ENCODE measurements at regions not wholly inside any gene's neighbourhood (a gene's known extent, or its start where the extent isn't known, plus 50 kb on each side); places are given as distances from the start of the nearest gene placed in this dataset.

DNA sequence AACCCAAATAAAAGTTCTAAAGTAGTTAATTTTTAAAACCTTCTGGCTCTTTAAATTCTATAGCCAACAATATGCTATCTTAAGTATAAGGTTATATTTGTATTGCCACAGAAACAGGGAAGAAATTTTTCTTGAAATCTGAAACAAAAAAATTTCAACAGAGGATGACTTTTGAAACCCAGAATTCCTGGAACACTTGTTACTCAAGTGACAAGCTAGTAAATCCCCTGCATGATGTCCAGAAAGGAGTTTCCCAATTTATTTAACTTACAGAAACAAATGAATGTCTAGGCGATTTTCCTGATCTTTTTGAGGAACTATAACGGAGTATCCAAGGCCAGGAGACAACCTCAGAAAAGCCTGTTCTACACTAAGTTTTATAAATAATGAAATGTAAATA, 69.6 kb downstream of the SLC41A2 start:
- no peak overlapping the region for H2AFZ ChIP-seq (ENCODE audit: low read length)
- H3K56ac ChIP-seq (replicated peaks; ENCODE audit: insufficient read length, low read depth, low read length) = no peak overlapping the region
- H4K5ac ChIP-seq (ENCODE audit: insufficient read length, low read depth, low read length) = no peak overlapping the region
- H3K9ac ChIP-seq (replicated peaks in 1 of 4; ENCODE audit: extremely low read depth in 1 of 4, low read depth in 3 of 4, low read length in 3 of 4) = no peak overlapping the region
- H2BK12ac ChIP-seq (ENCODE audit: low read depth, low read length) = no peak overlapping the region
- no peaks in the 10 kb centered on the region for H4K20me1 ChIP-seq (replicated peaks in 1 of 2; ENCODE audit: control insufficient read depth in 1 of 2, insufficient read depth in 2 of 2, low read length in 2 of 2)
- ChIA-PET POLR2A (ENCODE audit: partially characterized antibody) (no interaction called here), CTCF (ENCODE audit: partially characterized antibody) (interaction anchor here (1.0 kb wide), 1 partner anchor 47 kb away, joined by 3 read pairs; no protein-coding TSS in a partner anchor)
- H3K4me1 ChIP-seq (replicated peaks in 1 of 4; ENCODE audit: control insufficient read depth in 3 of 4, insufficient read depth in 4 of 4, low read length in 3 of 4) = no peaks in the 10 kb centered on the region
- WGBS, 2 experiments (ENCODE audit: extremely low coverage in 1 of 2, insufficient coverage in 1 of 2, insufficient read length in 1 of 2, insufficient replicate concordance in 2 of 2, low coverage in 1 of 2, low lambda C conversion rate in 2 of 2, missing lambda C conversion rate in 1 of 2) = 86% methylated on average over 2 of the region's 2 CpGs; no CpG with 5 or more reads in 1 of the 2 experiments
- H3K36me3 ChIP-seq (ENCODE audit: control insufficient read depth in 2 of 4, insufficient read depth in 4 of 4, low read length in 3 of 4) = no peaks in the 10 kb centered on the region
- no peak for FAIRE-seq
- no peak overlapping the region for H4K91ac ChIP-seq (replicated peaks; ENCODE audit: insufficient read length, low read length)
- no peak overlapping the region for H4K8ac ChIP-seq (ENCODE audit: extremely low read depth, insufficient read depth, low read length)
- H3K4ac ChIP-seq (replicated peaks; ENCODE audit: insufficient read length, low read depth, low read length) = no peak overlapping the region
- H2BK5ac ChIP-seq (ENCODE audit: low read depth, low read length) = no peak overlapping the region
- H3K27ac ChIP-seq (ENCODE audit: low read depth, low read length) = no peak overlapping the region
- H2BK20ac ChIP-seq (ENCODE audit: low read length) = no peak overlapping the region
- H3K14ac ChIP-seq (ENCODE audit: insufficient read length) = no peak overlapping the region
- no peak overlapping the region for H2BK15ac ChIP-seq (ENCODE audit: low read length)
- no peak overlapping the region for H3K18ac ChIP-seq (ENCODE audit: extremely low read depth, low read length)
- H2AK5ac ChIP-seq (ENCODE audit: low read depth, low read length) = no peak overlapping the region
- no peak overlapping the region for H3K23ac ChIP-seq (ENCODE audit: insufficient read length)
- TF ChIP-seq GTF2F1 (IDR thresholded peaks at IDR 0.05; ENCODE audit: borderline replicate concordance, low read depth, low read length) = no peak
- TF ChIP-seq PHF8 (conservative IDR thresholded peaks at IDR 0.05; ENCODE audit: low read depth, low read length) = no peak
- TF ChIP-seq, protein P1, sequence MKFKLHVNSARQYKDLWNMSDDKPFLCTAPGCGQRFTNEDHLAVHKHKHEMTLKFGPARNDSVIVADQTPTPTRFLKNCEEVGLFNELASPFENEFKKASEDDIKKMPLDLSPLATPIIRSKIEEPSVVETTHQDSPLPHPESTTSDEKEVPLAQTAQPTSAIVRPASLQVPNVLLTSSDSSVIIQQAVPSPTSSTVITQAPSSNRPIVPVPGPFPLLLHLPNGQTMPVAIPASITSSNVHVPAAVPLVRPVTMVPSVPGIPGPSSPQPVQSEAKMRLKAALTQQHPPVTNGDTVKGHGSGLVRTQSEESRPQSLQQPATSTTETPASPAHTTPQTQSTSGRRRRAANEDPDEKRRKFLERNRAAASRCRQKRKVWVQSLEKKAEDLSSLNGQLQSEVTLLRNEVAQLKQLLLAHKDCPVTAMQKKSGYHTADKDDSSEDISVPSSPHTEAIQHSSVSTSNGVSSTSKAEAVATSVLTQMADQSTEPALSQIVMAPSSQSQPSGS (IDR thresholded peaks at IDR 0.05; ENCODE audit: low read length) = no peak
- TF ChIP-seq JUN (IDR thresholded peaks at IDR 0.05; ENCODE audit: low read depth, low read length) = no peak
- no peaks in the 10 kb centered on the region for H3K23me2 ChIP-seq (ENCODE audit: low read depth, low read length)
- DNase-seq (ENCODE audit: low read depth in 1 of 2, low spot score in 2 of 2) = no peak
- H3K27me3 ChIP-seq (replicated peaks in 1 of 4; ENCODE audit: control insufficient read depth in 3 of 4, extremely low read depth in 1 of 4, insufficient read depth in 3 of 4, low read length in 3 of 4) = no peaks in the 10 kb centered on the region
- no peak overlapping the region for H2BK120ac ChIP-seq (replicated peaks; ENCODE audit: low read depth, low read length)
- no peak overlapping the region for H3K4me3 ChIP-seq (ENCODE audit: extremely low read depth in 1 of 4, insufficient read depth in 2 of 4, low read depth in 3 of 4, low read length in 4 of 4)
- no peaks in the 10 kb centered on the region for H3K79me2 ChIP-seq (ENCODE audit: control insufficient read depth in 1 of 2, insufficient read depth in 2 of 2, low read length in 2 of 2)
- no peaks in the 10 kb centered on the region for H3K79me1 ChIP-seq (ENCODE audit: low read depth, low read length)
- H3K4me2 ChIP-seq (ENCODE audit: insufficient read depth in 1 of 2, low read depth in 2 of 2, low read length in 2 of 2) = no peak overlapping the region
- peaks cover 8 to 9% of the 10 kb centered on the region in 2 experiments; a peak in 2 of 4 replicates for H3K9me3 ChIP-seq (ENCODE audit: insufficient read depth in 2 of 2, low read depth in 1 of 2, low read length in 1 of 2)

Measured in H1 (cell line).